Left lung (tissue), 4 donors: ENCODE measurements at regions not wholly inside any gene's neighbourhood (a gene's known extent, or its start where the extent isn't known, plus 50 kb on each side); places are given as distances from the start of the nearest gene placed in this dataset.

ENCODE experiments used
- ATAC-seq: fragments of 200-7000 bp; cut with Tn5 transposase; one replicate; pipeline ENCODE4 v1.9.1; 2020; ENCODE audit warnings: moderate library complexity
- DNase-seq, 4 donors: peaks; one replicate each; pipeline ENCODE4 v3.0.0-alpha.2; 2013 to 2020
- H3K27ac ChIP-seq, 2 donors: fragments of 200-600 bp; sonication (generic) in 1 of 2; one replicate each; pipeline versions ENCODE4 v1.5.0 to v1.8.0; 2020 to 2021
- H3K27me3 ChIP-seq, 2 donors: fragments of 200-600 bp; sonication (generic) in 1 of 2; one replicate each; pipeline versions ENCODE4 v1.5.0 to v1.8.0; 2020 to 2021
- H3K36me3 ChIP-seq, 2 donors: fragments of 200-600 bp; sonication (generic) in 1 of 2; one replicate each; pipeline versions ENCODE4 v1.5.0 to v1.8.0; 2020 to 2021
- H3K4me1 ChIP-seq, 2 donors: fragments of 200-600 bp; one replicate each; pipeline ENCODE4 v1.8.0; 2021
- H3K4me3 ChIP-seq, 2 donors: fragments of 200-600 bp; sonication (generic) in 1 of 2; one replicate each; pipeline versions ENCODE4 v1.5.0 to v1.8.0; 2020 to 2021; ENCODE audit warnings: mild to moderate bottlenecking in 1 of 2
- H3K9me3 ChIP-seq, 2 donors: fragments of 200-600 bp; sonication (generic) in 1 of 2; one replicate each; pipeline versions ENCODE4 v1.5.0 to v1.8.0; 2020 to 2021
- CTCF ChIP-seq, 2 donors: fragments of 200-600 bp; sonication (generic) in 1 of 2; IDR thresholded peaks; one replicate each; pipeline versions ENCODE4 v1.5.0 to v1.8.0; 2021; ENCODE audit warnings: antibody characterized with exemption in 2 of 2
- intact Hi-C, 2 donors: fragments of 100-400 bp; cut with DNase I; formaldehyde crosslinking; loops; one replicate each; pipeline versions ENCODE4 v1.11.2 to v1.14.2; 2022
- donor health status: DM: no; HTN: yes; CAD: no.
- donor health status: DM: no; HTN: no; CAD: no.

GRCh38 chr7:153452661-153453060 lies 599.5 kb upstream of the DPP6 start:
- Histone ChIP-seq H3K36me3 (no peaks in the 10 kb centered on the region), H3K27ac (no peak overlapping the region), H3K4me3 (no peak overlapping the region), H3K27me3 (no peaks in the 10 kb centered on the region), H3K4me1 (no peaks in the 10 kb centered on the region), H3K9me3 (peaks cover 0 to 3% of the 10 kb centered on the region in 2 donors)
- DNase-seq (no peak), ATAC-seq (no peak)
- no peak for TF ChIP-seq CTCF (IDR thresholded peaks at IDR 0.05)
- intact Hi-C loops, result no loop called here

GRCh38 chr7:153454306-153454705 lies 597.9 kb upstream of the DPP6 start:
- no peak for TF ChIP-seq CTCF (IDR thresholded peaks at IDR 0.05)
- Histone ChIP-seq H3K27ac (no peak overlapping the region), H3K4me1 (no peaks in the 10 kb centered on the region), H3K27me3 (no peaks in the 10 kb centered on the region), H3K36me3 (no peaks in the 10 kb centered on the region), H3K9me3 (peaks cover 0 to 3% of the 10 kb centered on the region in 2 donors), H3K4me3 (no peak overlapping the region)
- intact Hi-C loops, result no loop called here
- no peak for ATAC-seq
- no peak for DNase-seq

- no peak for ATAC-seq
- H3K36me3 ChIP-seq, result no peaks in the 10 kb centered on the region
- no peak overlapping the region for H3K4me3 ChIP-seq
- H3K27ac ChIP-seq, result no peak overlapping the region
- DNase-seq, result no peak
- TF ChIP-seq CTCF (IDR thresholded peaks at IDR 0.05), result no peak
- peaks cover 0 to 11% of the 10 kb centered on the region in 2 donors for H3K9me3 ChIP-seq
- intact Hi-C loops, result no loop called here
- no peaks in the 10 kb centered on the region for H3K4me1 ChIP-seq
- H3K27me3 ChIP-seq, result no peaks in the 10 kb centered on the region
Observed at GRCh38 chr7:153457746-153458145, 594.5 kb upstream of the DPP6 start.

DNA sequence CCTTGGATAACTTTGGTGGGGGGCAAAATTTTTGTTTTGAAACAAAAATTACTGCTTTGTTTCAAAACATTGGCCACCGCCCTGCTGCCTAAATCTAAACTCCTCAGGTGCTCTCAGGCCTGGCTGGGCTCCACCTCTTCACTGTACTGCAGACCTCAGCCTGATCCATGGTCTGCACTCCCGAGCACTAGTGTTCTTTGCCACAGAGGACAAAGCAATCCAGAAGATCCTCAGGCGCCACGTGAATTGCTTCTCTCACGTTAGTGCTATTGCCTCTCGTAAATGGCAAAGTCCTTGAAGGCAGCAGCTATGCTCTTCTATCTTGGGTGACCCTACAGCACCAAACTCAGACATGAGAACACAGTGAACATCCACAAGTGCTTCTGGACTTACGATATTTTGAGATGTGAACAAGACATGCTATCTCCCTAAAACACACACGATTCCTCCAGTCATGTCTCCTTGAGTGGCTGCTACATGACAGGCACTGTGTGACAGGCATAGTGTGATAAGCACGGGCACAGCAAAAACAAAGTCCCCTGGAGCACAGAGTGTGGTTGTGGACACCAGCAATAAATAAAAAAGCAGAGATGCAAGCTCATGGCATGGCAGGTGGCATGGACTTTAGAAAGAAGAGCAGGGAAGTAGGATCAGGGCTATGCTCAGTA lies 582.1 kb upstream of the DPP6 start:
- Histone ChIP-seq H3K4me1 (no peaks in the 10 kb centered on the region), H3K27ac (no peak overlapping the region), H3K9me3 (peaks cover 0 to 14% of the 10 kb centered on the region in 2 donors), H3K27me3 (no peaks in the 10 kb centered on the region), H3K36me3 (no peaks in the 10 kb centered on the region), H3K4me3 (no peak overlapping the region)
- ATAC-seq, result no peak
- no peak for TF ChIP-seq CTCF (IDR thresholded peaks at IDR 0.05)
- DNase-seq, result no peak
- intact Hi-C loops, result no loop called here

DNA sequence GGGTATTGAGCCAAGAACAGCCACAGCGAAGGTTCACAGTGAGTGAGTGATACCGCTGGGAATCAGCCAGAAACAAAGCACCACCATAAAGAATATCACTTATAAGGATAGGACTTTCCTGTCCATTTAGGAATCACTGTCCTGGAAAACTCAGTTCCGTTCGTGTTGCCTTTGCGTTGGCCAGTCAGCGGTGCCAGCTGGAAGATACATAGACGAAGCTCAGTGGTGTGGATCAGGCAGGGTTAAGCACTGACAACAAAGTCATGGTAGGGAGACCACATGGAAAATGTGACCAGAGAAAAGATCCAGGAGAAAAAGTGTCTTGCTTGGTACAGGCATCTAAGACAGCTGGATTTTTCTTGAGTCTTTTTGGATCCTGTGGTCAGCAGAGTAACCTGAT lies 579.7 kb upstream of the DPP6 start:
- ATAC-seq, result no peak
- no peak for DNase-seq
- TF ChIP-seq CTCF (IDR thresholded peaks at IDR 0.05), result no peak
- intact Hi-C loops, result no loop called here
- Histone ChIP-seq H3K27me3 (no peaks in the 10 kb centered on the region), H3K27ac (no peak overlapping the region), H3K4me1 (no peaks in the 10 kb centered on the region), H3K4me3 (no peak overlapping the region), H3K36me3 (no peaks in the 10 kb centered on the region), H3K9me3 (peaks cover 0 to 9% of the 10 kb centered on the region in 2 donors)
